ENCODE measurements at regions not wholly inside any gene's neighbourhood (a gene's known extent, or its start where the extent isn't known, plus 50 kb on each side); places are given as distances from the start of the nearest gene placed in this dataset.

DNA sequence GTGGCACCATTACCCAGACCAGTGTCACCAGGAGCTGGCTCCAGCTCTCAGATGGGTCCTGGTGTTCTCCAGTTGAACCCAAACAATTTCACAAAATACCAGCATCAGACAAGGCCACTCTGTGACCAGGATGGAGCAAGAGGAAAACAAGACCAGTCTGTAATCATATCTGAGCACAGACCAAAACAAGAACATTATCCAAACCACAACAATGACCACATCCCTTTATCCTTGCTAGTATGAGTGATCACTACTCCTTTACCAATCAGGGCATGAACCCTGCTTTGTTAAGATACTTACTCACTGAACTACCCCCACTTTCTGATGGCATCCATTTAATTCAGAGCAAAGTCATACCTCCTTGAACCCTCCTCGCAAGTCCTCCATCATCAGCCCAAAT, 145.9 kb downstream of the NUFIP1 start:
- TF ChIP-seq, protein P1, sequence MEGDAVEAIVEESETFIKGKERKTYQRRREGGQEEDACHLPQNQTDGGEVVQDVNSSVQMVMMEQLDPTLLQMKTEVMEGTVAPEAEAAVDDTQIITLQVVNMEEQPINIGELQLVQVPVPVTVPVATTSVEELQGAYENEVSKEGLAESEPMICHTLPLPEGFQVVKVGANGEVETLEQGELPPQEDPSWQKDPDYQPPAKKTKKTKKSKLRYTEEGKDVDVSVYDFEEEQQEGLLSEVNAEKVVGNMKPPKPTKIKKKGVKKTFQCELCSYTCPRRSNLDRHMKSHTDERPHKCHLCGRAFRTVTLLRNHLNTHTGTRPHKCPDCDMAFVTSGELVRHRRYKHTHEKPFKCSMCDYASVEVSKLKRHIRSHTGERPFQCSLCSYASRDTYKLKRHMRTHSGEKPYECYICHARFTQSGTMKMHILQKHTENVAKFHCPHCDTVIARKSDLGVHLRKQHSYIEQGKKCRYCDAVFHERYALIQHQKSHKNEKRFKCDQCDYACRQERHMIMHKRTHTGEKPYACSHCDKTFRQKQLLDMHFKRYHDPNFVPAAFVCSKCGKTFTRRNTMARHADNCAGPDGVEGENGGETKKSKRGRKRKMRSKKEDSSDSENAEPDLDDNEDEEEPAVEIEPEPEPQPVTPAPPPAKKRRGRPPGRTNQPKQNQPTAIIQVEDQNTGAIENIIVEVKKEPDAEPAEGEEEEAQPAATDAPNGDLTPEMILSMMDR (IDR thresholded peaks at IDR 0.05 in 4 of 5, conservative IDR thresholded peaks at IDR 0.05 in 1 of 5): no peak
- TF ChIP-seq POLR2A (IDR thresholded peaks at IDR 0.05): no peak
